Left forelimb (tissue), 1 donor: ENCODE measurements at regions not wholly inside any gene's neighbourhood (a gene's known extent, or its start where the extent isn't known, plus 50 kb on each side); places are given as distances from the start of the nearest gene placed in this dataset.
"Not testable (repeated sequence)": the region's sequence is repeated elsewhere in the genome, so short reads cannot be mapped to it uniquely, and the experiment has no call there.

Source experiments
- DNase-seq: peaks from one replicate; pipeline ENCODE4 v3.0.0-alpha.2; 2018; ENCODE audit warnings: low spot score

DNA sequence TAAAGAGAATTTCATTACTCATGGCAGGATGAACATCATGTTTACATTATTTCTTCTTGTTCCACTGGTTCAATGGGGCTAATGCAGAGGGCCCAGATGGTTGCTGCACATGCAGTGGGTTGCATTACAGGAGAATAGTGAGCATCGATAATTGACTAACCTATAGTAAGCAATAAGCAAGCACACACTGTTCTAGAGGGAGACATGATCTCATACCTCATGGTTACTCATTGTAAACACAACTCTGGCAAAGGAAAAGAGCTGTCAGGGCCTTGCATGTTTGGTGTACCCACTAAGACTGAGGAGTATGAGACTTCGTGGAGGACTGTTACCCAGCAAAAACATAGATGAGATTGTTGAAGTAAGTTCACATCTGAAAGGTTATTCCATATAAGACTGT, 885.6 kb upstream of the VRK2 start:
- DNase-seq, result no peak

DNA sequence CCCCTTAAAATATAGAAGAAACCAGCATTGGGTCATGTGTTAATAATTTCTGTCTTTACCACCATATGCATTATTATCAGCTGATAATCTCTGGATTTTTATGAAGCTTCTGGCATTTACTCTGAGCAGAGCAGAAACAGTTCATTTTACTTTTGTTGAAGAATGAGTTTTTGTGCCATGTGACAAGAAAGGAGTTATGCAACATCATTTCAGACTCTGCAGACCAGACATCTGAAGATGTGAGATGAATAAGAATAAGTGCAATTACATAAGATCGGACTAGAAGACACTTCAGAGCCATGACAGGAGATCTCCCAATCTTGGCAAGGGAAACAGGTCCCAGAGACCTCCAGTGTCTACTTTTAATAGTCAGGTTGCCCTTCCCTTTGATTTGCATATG, 869.4 kb upstream of the VRK2 start:
- DNase-seq, result no peak

DNA sequence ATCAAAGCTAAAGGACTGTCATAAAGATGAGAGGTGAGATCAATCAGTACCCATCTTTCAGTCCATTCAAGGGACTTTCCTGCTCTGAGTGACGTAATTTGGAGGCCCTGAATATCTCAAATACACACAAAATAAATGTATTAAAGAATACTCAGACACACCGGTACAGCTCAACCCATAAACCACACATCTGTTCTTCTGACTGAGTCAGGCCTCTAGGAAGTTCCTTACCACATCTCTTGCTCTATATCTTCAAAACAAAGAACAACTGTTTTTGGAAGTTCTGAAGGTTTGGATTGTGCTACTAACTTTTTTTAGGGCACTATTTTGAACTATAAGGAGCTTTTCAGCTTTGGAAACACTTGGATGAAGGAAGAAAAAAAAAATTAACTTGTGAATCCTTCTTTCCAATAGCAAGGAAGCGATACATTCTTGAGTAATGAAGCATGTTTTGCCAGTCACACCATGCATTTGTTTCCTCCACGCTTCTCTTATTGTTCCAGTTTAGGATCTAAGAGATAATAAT, 866.5 kb upstream of the VRK2 start:
- DNase-seq, result no peak

DNA sequence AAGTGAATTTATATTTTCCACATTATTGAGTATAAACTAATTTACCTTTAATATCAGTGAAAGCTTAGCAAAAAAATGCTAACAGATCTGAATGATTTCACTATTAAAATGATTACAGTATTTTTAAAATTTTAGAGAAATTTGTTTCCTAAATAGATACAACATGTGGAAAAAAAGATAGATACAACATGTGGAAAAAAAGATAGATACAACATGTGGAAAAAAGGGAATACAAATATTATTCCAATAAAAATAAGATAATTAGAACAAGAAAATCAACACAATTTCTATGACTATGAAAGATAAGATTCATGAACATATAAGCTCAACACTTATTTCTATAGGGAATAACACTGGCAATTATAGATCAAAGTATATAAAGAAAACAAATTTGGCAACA, 865.9 kb upstream of the VRK2 start:
- no peak for DNase-seq

DNA sequence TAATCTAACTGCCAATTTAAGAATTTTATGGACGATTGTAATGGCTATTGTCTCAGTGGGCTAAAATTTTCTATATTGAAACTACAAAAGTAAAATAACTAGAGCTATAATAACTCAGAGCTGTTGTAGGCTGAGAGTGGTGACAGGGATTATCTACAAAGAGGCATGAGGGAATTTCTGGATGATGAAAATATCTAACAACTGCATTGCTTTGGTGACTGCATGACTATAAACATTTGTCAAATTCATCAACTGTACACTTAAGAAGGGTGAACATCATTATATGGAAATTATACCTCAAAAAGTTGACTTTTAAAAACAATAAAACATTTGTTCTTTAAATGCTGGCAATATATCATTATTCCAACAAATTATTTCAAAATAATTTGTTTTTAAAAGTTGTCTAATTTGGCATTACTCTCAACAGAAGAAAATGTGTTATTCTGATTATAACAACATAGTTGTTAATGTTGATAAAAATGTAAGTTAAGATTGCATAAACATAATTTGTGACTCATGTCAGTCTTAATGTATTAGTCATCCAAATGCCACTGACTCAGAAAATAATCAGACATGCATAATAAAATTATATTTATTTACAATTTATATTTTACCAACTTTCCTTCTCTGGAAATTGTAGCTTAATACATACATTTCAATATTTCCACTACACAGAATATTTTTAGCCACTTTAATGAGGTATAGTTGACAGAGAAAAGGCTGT, 865.1 kb upstream of the VRK2 start:
- no peak for DNase-seq

DNA sequence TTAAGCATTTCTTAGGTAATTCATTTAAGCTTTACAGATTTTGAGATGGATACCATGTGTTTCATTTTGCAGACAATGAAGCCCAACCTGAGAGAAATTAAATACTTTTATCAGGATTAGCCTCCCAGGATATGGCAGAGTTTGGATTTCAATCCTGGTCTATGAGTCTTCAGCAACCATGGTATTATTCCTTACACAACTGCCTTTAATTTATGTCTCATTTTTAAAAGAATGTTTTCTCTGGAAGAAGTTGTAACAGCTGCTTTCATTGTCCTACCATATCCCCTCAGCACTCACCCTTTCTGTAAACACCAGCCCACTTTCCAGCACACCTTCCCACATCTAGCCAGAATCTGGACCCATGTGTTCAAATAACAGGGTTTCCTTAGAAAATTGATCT, 863.7 kb upstream of the VRK2 start:
- DNase-seq, result no peak

DNA sequence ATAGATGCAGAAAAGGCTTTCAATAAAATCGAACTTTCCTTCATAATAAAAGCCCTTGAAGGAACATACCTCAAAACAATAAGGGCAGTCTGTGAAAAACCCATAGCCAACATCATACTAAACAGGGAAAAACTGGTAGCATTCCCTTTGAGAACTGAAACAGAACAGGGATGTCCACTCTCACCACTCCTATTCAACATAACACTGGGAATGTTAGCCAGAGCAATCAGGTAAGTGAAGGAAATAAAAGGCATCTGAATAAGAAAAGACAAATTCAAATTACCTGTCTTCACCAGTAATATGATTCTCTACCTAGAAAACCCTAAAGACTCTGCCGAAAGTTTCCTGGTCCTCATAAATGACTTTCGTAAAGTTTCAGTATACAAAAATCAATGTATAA, 861.0 kb upstream of the VRK2 start:
- no peak for DNase-seq

DNA sequence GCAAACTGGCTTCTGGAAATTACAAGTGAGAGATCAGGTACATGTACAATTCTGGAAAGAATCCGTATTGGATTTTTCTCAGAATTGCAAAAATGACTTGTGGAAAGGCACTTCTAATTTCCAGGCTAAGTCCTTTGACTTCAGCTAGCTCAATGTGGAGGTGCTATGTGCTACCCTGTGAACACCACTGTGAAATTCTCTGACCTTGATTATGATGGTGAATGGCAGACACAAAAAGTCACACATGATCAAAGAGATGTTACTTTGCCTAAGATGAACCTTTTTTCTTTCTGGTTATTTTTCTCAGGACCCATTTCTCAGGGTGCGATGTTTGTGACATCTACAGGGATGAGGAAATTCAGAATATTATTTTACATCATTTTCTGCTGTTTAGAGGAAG, 856.6 kb upstream of the VRK2 start:
- no peak for DNase-seq

DNA sequence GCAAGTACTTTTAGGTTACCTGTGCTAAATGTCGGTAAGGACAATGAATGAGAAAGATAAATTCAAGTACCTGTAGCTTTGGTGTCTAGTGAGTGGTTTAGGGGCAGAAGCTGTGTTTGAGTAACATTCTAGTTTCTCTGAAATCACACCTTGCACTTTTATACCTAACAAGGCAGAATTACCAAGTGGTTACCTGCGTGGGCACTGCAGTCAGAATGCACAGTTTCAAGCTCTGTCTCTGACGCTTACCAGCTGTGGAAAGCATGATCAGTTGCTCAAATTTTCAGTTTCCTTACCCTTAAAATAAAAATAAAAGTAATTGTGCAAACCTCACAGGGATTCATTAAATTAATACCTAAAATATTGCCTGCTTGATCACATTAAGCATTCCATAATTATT, 846.9 kb upstream of the VRK2 start:
- DNase-seq, result no peak

DNA sequence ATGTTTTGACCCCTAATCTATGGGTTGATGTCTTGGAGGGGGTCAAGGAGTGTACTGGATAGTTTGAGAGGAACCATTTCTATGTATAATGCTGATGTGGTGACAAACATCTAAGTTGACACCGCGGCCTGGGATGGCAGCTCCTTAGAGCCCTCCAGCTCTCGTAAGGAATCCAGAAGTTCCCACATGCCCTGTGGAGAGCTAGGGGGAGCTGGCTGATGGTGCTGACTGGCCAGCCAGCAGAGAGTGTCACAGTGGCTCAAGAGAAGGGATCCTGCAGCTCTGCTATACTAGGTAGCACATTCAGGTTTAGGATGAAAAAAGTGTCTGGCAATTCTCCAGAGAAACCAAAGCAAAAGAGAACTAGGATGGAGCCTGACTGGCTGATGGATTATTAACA, 842.2 kb upstream of the VRK2 start:
- DNase-seq, result no peak

DNA sequence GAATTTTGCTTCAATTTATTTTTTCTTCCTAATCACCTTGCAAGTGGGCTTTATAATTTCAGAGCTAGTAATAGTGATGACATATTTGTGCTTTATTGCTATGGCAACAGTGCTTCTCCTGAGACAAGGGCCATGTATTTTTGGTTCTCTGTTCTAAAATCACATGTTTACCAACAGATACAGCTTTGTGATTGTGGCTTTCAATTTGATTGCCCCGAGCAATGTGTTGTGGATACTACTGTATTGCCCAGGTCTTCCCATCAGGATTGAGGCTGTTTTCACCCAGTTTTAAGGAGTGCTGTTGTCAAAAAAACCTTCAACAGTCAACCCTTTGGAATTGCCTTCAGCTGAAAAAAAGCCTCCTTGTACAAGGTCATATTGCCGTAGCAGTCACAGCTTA, 841.4 kb upstream of the VRK2 start:
- no peak for DNase-seq

DNA sequence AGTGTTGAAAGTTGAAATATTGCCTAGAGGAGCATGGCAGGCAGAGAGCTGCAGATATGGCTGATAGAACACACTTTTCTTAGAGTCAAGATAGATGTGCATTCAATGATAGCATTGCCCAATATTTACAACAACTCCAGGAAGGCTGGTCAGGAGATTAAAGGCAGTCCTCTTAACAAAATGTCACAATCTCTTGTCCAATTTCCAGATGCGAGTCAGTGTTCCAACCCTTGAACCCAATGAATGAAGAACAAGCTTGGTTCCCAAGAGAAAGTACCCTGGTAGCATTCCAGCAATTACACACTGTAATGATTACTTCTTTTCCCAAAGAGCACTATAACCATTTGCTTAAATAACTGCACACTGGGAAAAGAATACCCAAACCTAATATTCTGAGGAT, 839.4 kb upstream of the VRK2 start:
- DNase-seq, result no peak

DNA sequence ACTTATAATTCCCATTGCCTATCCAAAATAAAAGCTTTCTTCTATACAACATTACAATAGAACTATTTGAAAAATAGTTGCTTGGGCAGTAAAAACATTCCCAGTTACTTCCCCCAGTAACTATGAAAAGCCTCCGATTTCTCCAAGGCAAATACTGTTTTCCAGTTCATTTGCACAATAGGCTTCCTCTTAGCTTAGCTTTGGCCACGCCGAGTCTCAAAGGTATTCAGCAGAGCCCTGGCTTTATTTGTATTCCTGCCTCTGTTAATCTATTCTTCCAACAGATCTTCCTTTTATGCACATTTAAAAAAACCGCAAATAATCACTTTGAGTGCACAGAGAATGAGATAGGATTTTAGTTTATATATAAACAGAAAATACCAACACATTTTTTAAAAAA, 836.8 kb upstream of the VRK2 start:
- DNase-seq, result no peak

DNA sequence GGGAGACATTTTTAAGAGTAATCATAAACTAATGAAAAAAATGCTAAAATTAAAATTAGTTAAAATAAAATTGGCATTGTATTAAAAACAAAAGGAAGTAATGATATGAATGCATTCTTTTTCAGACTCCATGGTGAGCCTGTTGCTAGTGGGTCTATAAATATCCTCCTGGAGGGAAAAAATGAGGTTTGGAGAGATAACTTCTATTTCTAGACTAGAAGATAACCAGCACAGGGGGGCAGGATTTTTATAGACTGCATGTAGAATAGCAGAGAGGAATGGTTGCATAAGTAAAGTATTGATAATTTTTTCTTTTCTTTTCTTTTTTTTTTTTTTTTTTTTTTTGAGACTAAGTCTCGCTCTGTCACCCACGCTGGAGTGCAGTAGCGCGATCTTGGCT, 835.8 kb upstream of the VRK2 start:
- DNase-seq, result no peak

DNA sequence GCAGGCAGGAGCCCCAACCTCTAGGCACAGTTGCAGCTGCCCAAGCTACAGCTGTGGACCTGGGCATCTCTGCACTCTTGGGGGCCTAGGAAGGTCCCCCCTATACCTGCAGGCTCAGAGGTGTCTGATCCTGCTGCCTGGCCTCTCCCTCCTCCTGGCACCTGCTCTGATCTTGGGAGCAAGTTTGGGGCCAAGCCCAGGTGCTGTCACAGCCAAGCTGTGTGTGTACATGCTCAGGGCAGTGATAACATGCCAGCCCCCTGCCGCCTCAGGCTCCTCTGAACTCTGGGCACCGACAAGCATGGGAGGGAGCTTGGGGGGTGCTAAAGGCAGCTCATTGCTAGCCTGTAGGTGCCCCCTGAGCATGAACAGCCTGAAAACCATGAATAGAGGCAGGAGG, 829.6 kb upstream of the VRK2 start:
- no peak for DNase-seq

DNA sequence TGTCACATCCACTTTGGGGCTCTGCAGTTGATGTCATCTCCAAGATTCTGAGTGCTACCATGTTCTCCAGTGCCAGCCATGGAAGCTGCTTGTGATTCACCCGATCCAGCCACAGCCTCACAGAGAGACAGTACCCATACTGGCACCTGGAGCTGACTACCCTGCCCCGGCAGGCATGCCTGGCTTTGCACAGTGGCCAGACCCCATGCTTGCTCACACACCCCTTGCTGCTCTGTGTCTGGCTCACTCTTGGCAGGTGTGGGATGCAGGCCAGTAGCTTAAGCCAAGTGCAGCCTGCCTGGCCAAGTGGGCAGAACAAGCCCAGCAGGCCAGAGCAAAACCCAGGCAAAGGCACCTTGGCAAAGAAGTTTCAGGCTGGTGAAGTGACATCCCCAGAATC, 828.4 kb upstream of the VRK2 start:
- no peak for DNase-seq

DNA sequence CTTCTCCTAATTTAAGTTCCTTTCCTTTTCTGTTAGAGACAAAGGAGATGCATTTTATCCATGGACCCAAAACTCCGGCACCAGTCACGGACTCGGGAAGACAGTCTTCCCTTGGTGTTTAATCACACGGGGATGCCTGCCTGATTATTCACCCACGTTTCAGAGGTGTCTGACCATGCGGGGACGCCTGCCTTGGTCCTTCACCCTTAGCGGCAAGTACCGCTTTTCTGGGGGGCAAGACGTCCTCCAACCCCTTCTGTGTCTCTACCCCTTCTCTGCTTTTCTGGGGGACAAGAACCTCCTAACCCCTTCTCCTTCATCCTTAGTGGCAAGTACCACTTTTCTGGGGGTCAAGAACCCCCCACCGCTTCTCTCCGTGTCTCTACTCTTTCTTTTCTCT, 816.9 kb upstream of the VRK2 start:
- DNase-seq, result not testable (repeated sequence)

DNA sequence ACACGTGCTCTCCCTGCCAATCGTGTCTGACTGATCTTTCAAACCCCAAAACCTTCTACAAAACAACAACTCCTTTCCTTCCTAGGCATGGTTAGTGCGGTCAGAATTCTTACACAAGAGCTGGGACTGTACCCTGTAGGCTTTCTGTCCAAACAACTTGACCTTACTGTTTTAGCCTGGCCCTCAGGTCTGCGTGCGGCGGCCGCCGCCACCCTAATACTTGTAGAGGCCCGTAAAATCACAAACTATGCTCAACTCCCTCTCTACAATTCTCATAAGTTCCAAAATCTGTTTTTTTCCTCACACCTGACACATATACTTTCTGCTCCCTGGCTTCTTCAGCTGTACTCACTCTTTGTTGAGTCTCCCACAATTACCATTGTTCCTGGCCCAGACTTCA, 814.3 kb upstream of the VRK2 start:
- DNase-seq, result not testable (repeated sequence)

DNA sequence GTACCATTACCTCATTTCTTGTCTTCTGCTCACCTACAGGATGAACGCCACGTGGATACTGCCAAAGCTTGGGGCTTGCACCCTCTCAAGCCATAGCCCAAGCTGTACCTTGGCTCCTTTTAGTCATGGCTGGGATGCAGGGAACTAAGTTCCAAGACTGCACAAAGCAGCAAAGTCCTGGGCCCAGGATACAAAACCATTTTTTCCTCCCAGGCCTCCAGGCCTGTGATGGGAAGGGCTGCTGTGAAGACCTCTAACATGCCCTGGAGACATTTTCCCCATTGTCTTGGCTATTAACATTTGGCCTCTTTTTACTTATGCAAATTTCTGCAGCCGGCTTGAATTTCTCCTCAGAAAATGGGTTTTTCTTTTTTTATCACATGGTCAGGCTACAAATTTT, 795.1 kb upstream of the VRK2 start:
- not testable (repeated sequence) for DNase-seq

DNA sequence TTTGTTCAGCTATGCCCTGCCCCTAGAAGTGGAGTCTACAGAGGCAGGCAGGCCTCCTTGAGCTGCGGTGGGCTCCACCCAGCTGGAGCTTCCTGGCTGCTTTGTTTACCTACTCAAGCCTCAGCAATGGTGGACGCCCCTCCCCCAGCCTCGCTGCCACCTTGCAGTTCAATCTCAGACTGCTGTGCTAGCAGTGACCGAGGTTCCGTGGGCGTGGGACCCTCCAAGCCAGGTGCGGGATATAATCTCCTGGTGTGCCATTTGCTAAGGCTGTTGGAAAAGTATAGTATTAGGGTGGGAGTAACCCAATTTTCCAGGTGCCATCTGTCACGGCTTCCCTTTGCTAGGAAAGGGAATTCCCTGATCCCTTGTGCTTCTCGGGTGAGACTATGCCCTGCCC, 770.2 kb upstream of the VRK2 start:
- DNase-seq, result not testable (repeated sequence)

DNA sequence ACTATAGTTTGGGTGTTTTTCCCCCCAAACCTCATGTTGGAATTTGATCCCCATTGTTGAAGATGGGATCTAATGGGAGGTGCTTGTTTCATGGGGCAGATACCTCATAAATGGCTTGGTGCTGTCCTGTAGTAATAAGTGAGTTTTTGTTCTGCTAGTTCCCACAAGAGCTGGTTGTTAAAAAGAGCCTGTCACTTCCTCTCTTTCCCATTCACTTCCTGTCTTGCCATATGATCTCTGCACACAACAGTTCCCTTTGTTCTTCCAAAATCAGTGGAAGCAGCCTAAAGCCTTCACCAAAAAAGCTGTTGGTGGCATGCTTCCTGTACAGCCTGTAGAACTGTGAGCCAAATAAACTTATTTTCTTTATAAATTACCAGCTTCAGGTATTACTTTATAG, 768.2 kb upstream of the VRK2 start:
- DNase-seq, result no peak

DNA sequence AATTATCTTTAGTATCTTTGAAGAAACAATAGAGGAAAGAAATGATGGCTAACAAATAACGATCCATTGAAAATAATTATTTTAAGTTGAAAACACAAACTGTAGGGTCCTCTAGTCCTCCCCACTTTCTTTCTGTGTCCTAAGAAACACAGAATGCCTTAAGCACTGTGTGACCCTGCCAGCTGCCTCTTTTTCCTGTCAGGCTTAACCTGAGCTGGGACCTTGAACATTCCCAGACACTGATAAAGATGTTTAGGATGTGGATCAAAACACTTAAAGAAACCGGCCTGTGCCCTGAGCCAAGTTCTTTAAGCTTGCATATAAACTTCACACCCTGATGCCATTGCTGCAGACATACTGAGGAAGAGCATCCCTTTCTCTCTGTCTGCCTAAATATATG, 755.4 kb upstream of the VRK2 start:
- no peak for DNase-seq

DNA sequence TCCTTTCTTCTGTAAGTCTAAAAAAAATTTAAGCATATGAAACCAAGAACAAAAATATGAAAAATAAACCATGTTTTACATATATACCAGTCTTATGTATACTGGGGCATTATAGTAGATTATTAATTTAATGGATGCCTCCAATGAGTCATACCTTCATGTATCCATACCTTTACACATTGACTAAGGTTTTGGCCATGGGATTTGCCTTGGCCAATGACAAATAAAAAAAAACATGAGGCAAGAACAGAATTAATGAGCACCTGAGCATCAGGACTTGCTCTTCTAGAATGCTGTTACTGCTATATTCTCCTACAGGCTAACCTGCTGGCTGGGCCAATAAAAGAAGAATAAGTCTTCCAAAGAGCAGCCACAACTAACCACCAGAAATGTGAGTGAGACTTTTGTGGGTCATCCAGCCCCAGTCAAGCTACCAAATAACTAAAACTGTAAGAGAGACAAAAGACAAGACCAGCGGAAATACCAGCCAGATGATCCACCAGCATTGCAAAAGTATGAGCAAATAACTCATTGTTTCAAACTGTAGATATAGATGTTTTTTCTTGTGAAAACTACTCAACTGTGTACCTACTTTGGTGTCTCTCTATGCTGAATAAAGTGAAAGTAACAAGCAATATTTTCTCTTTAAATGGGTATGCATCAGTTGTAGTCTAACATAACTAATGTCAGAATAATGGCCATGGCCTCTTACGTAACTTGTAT, 749.6 kb upstream of the VRK2 start:
- DNase-seq, result no peak

DNA sequence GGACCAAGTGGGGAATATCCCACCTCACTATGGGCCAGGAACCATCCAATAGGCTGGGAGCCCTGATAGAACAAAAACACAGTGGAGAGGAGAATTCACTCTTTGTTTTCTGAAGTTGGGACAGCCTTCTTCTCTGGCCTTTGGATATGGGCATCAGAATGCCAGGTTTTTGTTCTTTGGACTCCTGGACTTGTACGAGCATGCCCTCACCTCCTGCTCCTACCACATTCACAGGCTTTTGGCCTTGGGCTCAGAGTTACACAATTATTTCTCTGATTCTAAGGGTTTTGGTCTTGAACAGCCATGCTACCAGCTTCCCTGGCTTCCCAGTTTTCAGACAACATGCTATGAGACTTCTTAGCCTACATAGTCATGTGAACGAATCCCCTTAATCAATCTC, 732.9 kb upstream of the VRK2 start:
- no peak for DNase-seq
